Astrocyte (in vitro differentiated cells and primary cell): ENCODE measurements at regions not wholly inside any gene's neighbourhood (a gene's known extent, or its start where the extent isn't known, plus 50 kb on each side); places are given as distances from the start of the nearest gene placed in this dataset.

Experiments used
- CTCF ChIP-seq: IDR thresholded peaks from 2 replicates; pipeline ENCODE4 v1.5.1; 2011; ENCODE audit warnings: low read depth, mild to moderate bottlenecking, inconsistent platforms, low read length, moderate library complexity; ENCODE audit not compliant: insufficient read depth
- EZH2 ChIP-seq: IDR thresholded peaks from 2 replicates; pipeline ENCODE4 v1.6.1; 2012; ENCODE audit warnings: mild to moderate bottlenecking, low read length, inconsistent platforms; ENCODE audit not compliant: insufficient read depth

GRCh38 chr7:41098402-41098801 lies 604.5 kb downstream of the INHBA start:
- TF ChIP-seq CTCF (no peak), EZH2 (no peak)
